GM23248 (cell line): ENCODE measurements at regions not wholly inside any gene's neighbourhood (a gene's known extent, or its start where the extent isn't known, plus 50 kb on each side); places are given as distances from the start of the nearest gene placed in this dataset.

Experiments used
- EZH2 ChIP-seq: fragments of 200-600 bp; sonication (generic); IDR thresholded peaks from 2 replicates; pipeline ENCODE4 v1.6.1; 2018; ENCODE audit warnings: antibody characterized with exemption, mild to moderate bottlenecking; ENCODE audit not compliant: insufficient read depth, poor library complexity, severe bottlenecking
- EZH2phosphoT487 ChIP-seq: fragments of 200-600 bp; sonication (generic); IDR thresholded peaks from 2 replicates; pipeline ENCODE4 v1.6.1; 2018; ENCODE audit warnings: antibody characterized with exemption, moderate library complexity, mild to moderate bottlenecking, low read depth; ENCODE audit not compliant: insufficient read depth

- TF ChIP-seq EZH2 (no peak), EZH2phosphoT487 (no peak)
These were observed 621.7 kb upstream of the ACVR2A start for GRCh38 chr2:147223119-147223518.
